ENCODE measurements at regions not wholly inside any gene's neighbourhood (a gene's known extent, or its start where the extent isn't known, plus 50 kb on each side); places are given as distances from the start of the nearest gene placed in this dataset.

- H3K27ac ChIP-seq, result no peak overlapping the region
- no peak for DNase-seq (ENCODE audit: low read depth in 1 of 2, low spot score in 1 of 2)
- TF ChIP-seq, protein P1, sequence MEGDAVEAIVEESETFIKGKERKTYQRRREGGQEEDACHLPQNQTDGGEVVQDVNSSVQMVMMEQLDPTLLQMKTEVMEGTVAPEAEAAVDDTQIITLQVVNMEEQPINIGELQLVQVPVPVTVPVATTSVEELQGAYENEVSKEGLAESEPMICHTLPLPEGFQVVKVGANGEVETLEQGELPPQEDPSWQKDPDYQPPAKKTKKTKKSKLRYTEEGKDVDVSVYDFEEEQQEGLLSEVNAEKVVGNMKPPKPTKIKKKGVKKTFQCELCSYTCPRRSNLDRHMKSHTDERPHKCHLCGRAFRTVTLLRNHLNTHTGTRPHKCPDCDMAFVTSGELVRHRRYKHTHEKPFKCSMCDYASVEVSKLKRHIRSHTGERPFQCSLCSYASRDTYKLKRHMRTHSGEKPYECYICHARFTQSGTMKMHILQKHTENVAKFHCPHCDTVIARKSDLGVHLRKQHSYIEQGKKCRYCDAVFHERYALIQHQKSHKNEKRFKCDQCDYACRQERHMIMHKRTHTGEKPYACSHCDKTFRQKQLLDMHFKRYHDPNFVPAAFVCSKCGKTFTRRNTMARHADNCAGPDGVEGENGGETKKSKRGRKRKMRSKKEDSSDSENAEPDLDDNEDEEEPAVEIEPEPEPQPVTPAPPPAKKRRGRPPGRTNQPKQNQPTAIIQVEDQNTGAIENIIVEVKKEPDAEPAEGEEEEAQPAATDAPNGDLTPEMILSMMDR (IDR thresholded peaks at IDR 0.05; ENCODE audit: low read depth, low read length), result no peak
- H3K4me1 ChIP-seq (ENCODE audit: low read depth), result no peaks in the 10 kb centered on the region
- no peaks in the 10 kb centered on the region for H3K9me3 ChIP-seq (ENCODE audit: low read depth)
- no peaks in the 10 kb centered on the region for H3K27me3 ChIP-seq
- no peak overlapping the region for H3K4me3 ChIP-seq
- no peaks in the 10 kb centered on the region for H3K36me3 ChIP-seq
Measured at GRCh38 chr7:152485826-152486225, 50.0 kb upstream of the KMT2C start.

All from cardiac muscle cell (in vitro differentiated cells and primary cell).